ENCODE measurements at regions not wholly inside any gene's neighbourhood (a gene's known extent, or its start where the extent isn't known, plus 50 kb on each side); places are given as distances from the start of the nearest gene placed in this dataset.
"Not testable (repeated sequence)": the region's sequence is repeated elsewhere in the genome, so short reads cannot be mapped to it uniquely, and the experiment has no call there.

GRCh38 chr9:82880336-82881050 lies 182.4 kb downstream of the RASEF start:
- no peak for DNase-seq

- DNase-seq: no peak
Measured at GRCh38 chr9:82882138-82882537, 180.8 kb downstream of the RASEF start.

- no peak for DNase-seq
Measured at GRCh38 chr9:82882748-82883147, 180.2 kb downstream of the RASEF start.

GRCh38 chr9:82883436-82883835 lies 179.5 kb downstream of the RASEF start:
- DNase-seq: no peak

GRCh38 chr9:82883974-82884373 lies 179.0 kb downstream of the RASEF start:
- not testable (repeated sequence) for DNase-seq

GRCh38 chr9:82890401-82890800 lies 172.5 kb downstream of the RASEF start:
- no peak for DNase-seq

- no peak for DNase-seq
Measured at GRCh38 chr9:82890865-82891264, 172.1 kb downstream of the RASEF start.

GRCh38 chr9:82891321-82891720 lies 171.6 kb downstream of the RASEF start:
- no peak for DNase-seq

GRCh38 chr9:82893549-82893948 lies 169.4 kb downstream of the RASEF start:
- DNase-seq: no peak

- DNase-seq: no peak
Measured at GRCh38 chr9:82894548-82894947, 168.4 kb downstream of the RASEF start.

- DNase-seq: no peak
Measured at GRCh38 chr9:82894961-82895821, 167.8 kb downstream of the RASEF start.

- no peak for DNase-seq
Measured at GRCh38 chr9:82895822-82896110, 167.2 kb downstream of the RASEF start.

GRCh38 chr9:82903503-82903902 lies 159.4 kb downstream of the RASEF start:
- DNase-seq: no peak

GRCh38 chr9:82911996-82912395 lies 150.9 kb downstream of the RASEF start:
- DNase-seq: no peak

GRCh38 chr9:82912645-82913044 lies 150.3 kb downstream of the RASEF start:
- DNase-seq: no peak

GRCh38 chr9:82916238-82916637 lies 146.7 kb downstream of the RASEF start:
- DNase-seq: not testable (repeated sequence)

GRCh38 chr9:82920154-82920553 lies 142.8 kb downstream of the RASEF start:
- no peak for DNase-seq

GRCh38 chr9:82922686-82923085 lies 140.3 kb downstream of the RASEF start:
- DNase-seq: no peak

- DNase-seq: no peak
Measured at GRCh38 chr9:82923092-82923911, 139.6 kb downstream of the RASEF start.

- DNase-seq: no peak
Measured at GRCh38 chr9:82923912-82924605, 138.9 kb downstream of the RASEF start.

Measured in NCI-H1436 (cell line).